Gastroesophageal sphincter (tissue), 4 donors: ENCODE measurements at regions not wholly inside any gene's neighbourhood (a gene's known extent, or its start where the extent isn't known, plus 50 kb on each side); places are given as distances from the start of the nearest gene placed in this dataset.

ENCODE experiments used
- ATAC-seq: fragments of 150-250 bp; one replicate; pipeline ENCODE4 v1.9.1; 2016; ENCODE audit warnings: mild to moderate bottlenecking, moderate library complexity
- H3K27ac ChIP-seq, 4 donors: fragments of 200-600 bp; sonication (generic) in 3 of 4; 1 replicate in 3 of 4; 2 replicates in 1 of 4; pipeline ENCODE4 v1.5.1; 2016 to 2019
- H3K27me3 ChIP-seq: fragments of 200-600 bp; sonication (generic); one replicate; pipeline ENCODE4 v1.5.1; 2019
- H3K36me3 ChIP-seq, 2 donors: fragments of 200-600 bp; sonication (generic); one replicate each; pipeline ENCODE4 v1.5.1; 2019; ENCODE audit warnings: control low read depth in 1 of 2
- H3K4me1 ChIP-seq, 3 donors: fragments of 200-600 bp; sonication (generic); 1 replicate in 2 of 3; 2 replicates in 1 of 3; pipeline ENCODE4 v1.5.1; 2016 to 2019; ENCODE audit warnings: control low read depth in 2 of 3
- H3K4me3 ChIP-seq, 2 donors: fragments of 200-600 bp; sonication (generic); one replicate each; pipeline ENCODE4 v1.5.1; 2019; ENCODE audit warnings: mild to moderate bottlenecking in 1 of 2, moderate library complexity in 1 of 2
- H3K9me3 ChIP-seq, 3 donors: fragments of 200-600 bp; sonication (generic); one replicate each; pipeline ENCODE4 v1.5.1; 2017 to 2019; ENCODE audit warnings: control low read depth in 2 of 3
- CTCF ChIP-seq, 4 experiments: fragments of 200-600 bp in 2 of 4; fragments of 450-650 bp in 2 of 4; sonication (generic) in 1 of 4; IDR thresholded peaks; one replicate each; pipeline ENCODE4 v1.5.1; 2017 to 2019; ENCODE audit warnings: antibody characterized with exemption in 4 of 4, mild to moderate bottlenecking in 2 of 4, moderate library complexity in 2 of 4
- EP300 ChIP-seq: sonication (generic); formaldehyde crosslinking; IDR thresholded peaks from one replicate; pipeline ENCODE4 v1.6.1; 2017; ENCODE audit warnings: antibody characterized with exemption, mild to moderate bottlenecking
- POLR2A ChIP-seq, 2 donors: fragments of 450-650 bp; IDR thresholded peaks; one replicate each; pipeline ENCODE4 v1.6.1; 2017; ENCODE audit warnings: antibody characterized with exemption in 2 of 2, mild to moderate bottlenecking in 2 of 2, moderate library complexity in 1 of 2
- POLR2AphosphoS5 ChIP-seq: sonication (generic); formaldehyde crosslinking; IDR thresholded peaks from one replicate; pipeline ENCODE4 v1.6.1; 2017; ENCODE audit warnings: antibody characterized with exemption
- whole genome bisulfite sequencing, 2 donors: methylation state at CpG; one replicate each; pipeline ENCODE4 v1.1.5; 2018; ENCODE audit warnings: low coverage in 1 of 2; 5-methylcytosine and 5-hydroxymethylcytosine counted together

GRCh38 chr6:148169706-148170105, 172.9 kb upstream of the SASH1 start:
- 74 to 80% methylated on average over 4 to 5 of the region's 8 CpGs for WGBS, 2 donors

GRCh38 chr6:148170286-148170685, 172.4 kb upstream of the SASH1 start:
- no peaks in the 10 kb centered on the region for H3K9me3 ChIP-seq
- 88 to 100% methylated on average over 1 of the region's 1 CpG for WGBS, 2 donors
- TF ChIP-seq POLR2AphosphoS5, result no peak
- no peak for TF ChIP-seq EP300
- TF ChIP-seq CTCF (IDR thresholded peaks at IDR 0.05), result no peak
- TF ChIP-seq POLR2A (IDR thresholded peaks at IDR 0.05), result no peak

More at GRCh38 chr6:148169706-148170105, 172.9 kb upstream of the SASH1 start:
- H3K36me3 ChIP-seq, result no peaks in the 10 kb centered on the region
- TF ChIP-seq EP300 (no peak), POLR2AphosphoS5 (no peak), CTCF (IDR thresholded peaks at IDR 0.05) (no peak), POLR2A (IDR thresholded peaks at IDR 0.05) (no peak)
- H3K4me3 ChIP-seq, result no peak overlapping the region
- H3K27ac ChIP-seq, result no peak overlapping the region
- no peaks in the 10 kb centered on the region for H3K27me3 ChIP-seq
- H3K4me1 ChIP-seq, result no peaks in the 10 kb centered on the region
- no peak for ATAC-seq
- no peaks in the 10 kb centered on the region for H3K9me3 ChIP-seq

GRCh38 chr6:148173548-148173947, 169.1 kb upstream of the SASH1 start:
- H3K9me3 ChIP-seq, result no peaks in the 10 kb centered on the region
- WGBS, 2 donors, result 93% methylated on average over 1 of the region's 1 CpG; no CpG with 5 or more reads in 1 of the 2 donors
- no peaks in the 10 kb centered on the region for H3K36me3 ChIP-seq
- TF ChIP-seq CTCF (IDR thresholded peaks at IDR 0.05) (no peak), POLR2AphosphoS5 (no peak), POLR2A (IDR thresholded peaks at IDR 0.05) (no peak), EP300 (no peak)
- ATAC-seq, result no peak
- peaks cover 0 to 5% (median 0%) of the 10 kb centered on the region in 3 donors for H3K4me1 ChIP-seq
- H3K27me3 ChIP-seq, result no peaks in the 10 kb centered on the region
- no peak overlapping the region for H3K27ac ChIP-seq
- no peak overlapping the region for H3K4me3 ChIP-seq

More at GRCh38 chr6:148170286-148170685, 172.4 kb upstream of the SASH1 start:
- Histone ChIP-seq H3K4me3 (no peak overlapping the region), H3K36me3 (no peaks in the 10 kb centered on the region), H3K27me3 (no peaks in the 10 kb centered on the region), H3K4me1 (no peaks in the 10 kb centered on the region), H3K27ac (no peak overlapping the region)
- ATAC-seq, result no peak

- TF ChIP-seq POLR2AphosphoS5 (no peak), EP300 (no peak), CTCF (IDR thresholded peaks at IDR 0.05) (no peak), POLR2A (IDR thresholded peaks at IDR 0.05) (no peak)
- Histone ChIP-seq H3K4me1 (peaks cover 0 to 5% (median 0%) of the 10 kb centered on the region in 3 donors), H3K27ac (no peak overlapping the region), H3K4me3 (no peak overlapping the region), H3K27me3 (no peaks in the 10 kb centered on the region), H3K36me3 (no peaks in the 10 kb centered on the region), H3K9me3 (no peaks in the 10 kb centered on the region)
- no peak for ATAC-seq
- WGBS, 2 donors, result 79 to 86% methylated on average over 6 to 8 of the region's 8 CpGs
Measured at GRCh38 chr6:148175550-148176188, 167.0 kb upstream of the SASH1 start.

GRCh38 chr6:148177589-148178233, 164.9 kb upstream of the SASH1 start:
- Histone ChIP-seq H3K27ac (no peak overlapping the region), H3K36me3 (no peaks in the 10 kb centered on the region), H3K4me3 (no peak overlapping the region), H3K4me1 (peaks cover 0 to 5% (median 0%) of the 10 kb centered on the region in 3 donors), H3K27me3 (no peaks in the 10 kb centered on the region), H3K9me3 (no peaks in the 10 kb centered on the region)
- TF ChIP-seq POLR2AphosphoS5 (no peak), CTCF (IDR thresholded peaks at IDR 0.05) (peak; percentile 77 to 86 (median 85)), EP300 (no peak), POLR2A (IDR thresholded peaks at IDR 0.05) (no peak)
- 65 to 66% methylated on average over 9 to 10 of the region's 10 CpGs for WGBS, 2 donors
- ATAC-seq, result peak; percentile 36
